GM12878 (cell line): ENCODE measurements at regions not wholly inside any gene's neighbourhood (a gene's known extent, or its start where the extent isn't known, plus 50 kb on each side); places are given as distances from the start of the nearest gene placed in this dataset.

Experiments used
- BHLHE40 ChIP-seq, 2 experiments: fragments of 450-650 bp in 1 of 2; IDR thresholded peaks; 2 replicates each; pipeline ENCODE4 v1.6.1; 2011 to 2017; ENCODE audit warnings: low read depth in 2 of 2, borderline replicate concordance in 1 of 2, improper control_type of control experiment in 1 of 2, low read length in 1 of 2, mild to moderate bottlenecking in 1 of 2
- CBX3 ChIP-seq: fragments of 200-600 bp; sonication (generic); IDR thresholded peaks from 2 replicates; pipeline ENCODE4 v1.6.1; 2016; ENCODE audit warnings: low read depth, borderline replicate concordance
- EZH2 ChIP-seq: IDR thresholded peaks from 2 replicates; pipeline ENCODE4 v1.6.1; 2012; ENCODE audit warnings: low read depth, mild to moderate bottlenecking, control low read depth, inconsistent platforms, low read length, borderline replicate concordance; ENCODE audit not compliant: control insufficient read depth
- KDM1A ChIP-seq: fragments of 200-600 bp; sonication (generic); IDR thresholded peaks from 2 replicates; pipeline ENCODE4 v1.6.1; 2016; ENCODE audit warnings: borderline replicate concordance
- MXI1 ChIP-seq: fragments of 150-350 bp; IDR thresholded peaks from 2 replicates; pipeline ENCODE4 v1.6.1; 2011; ENCODE audit warnings: low read depth, mild to moderate bottlenecking, inconsistent platforms, low read length, improper control_type of control experiment
- POLR2A ChIP-seq: IDR thresholded peaks from 2 replicates; pipeline ENCODE4 v1.6.1; 2011; ENCODE audit warnings: low read depth, mild to moderate bottlenecking, low read length
- RAD21 ChIP-seq: IDR thresholded peaks from 2 replicates; pipeline ENCODE4 v1.6.1; 2011; ENCODE audit warnings: mild to moderate bottlenecking, low read depth, low read length, moderate library complexity; ENCODE audit not compliant: insufficient read depth
- RAD51 ChIP-seq: fragments of 450-650 bp; IDR thresholded peaks from 2 replicates; pipeline ENCODE4 v1.6.1; 2016; ENCODE audit warnings: moderate library complexity, mild to moderate bottlenecking, inconsistent platforms
- SP1 ChIP-seq: IDR thresholded peaks from one replicate; pipeline ENCODE4 v1.6.1; 2011; ENCODE audit warnings: low read depth, low read length
- TAF1 ChIP-seq: IDR thresholded peaks from 2 replicates; pipeline ENCODE4 v1.6.1; 2011; ENCODE audit warnings: mild to moderate bottlenecking, low read depth, low read length, borderline replicate concordance
- YY1 ChIP-seq: IDR thresholded peaks from 2 replicates; pipeline ENCODE4 v1.6.1; 2011; ENCODE audit warnings: low read depth, mild to moderate bottlenecking, low read length
- TF ChIP-seq, protein P1 (sequence below): fragments of 450-650 bp; IDR thresholded peaks from 2 replicates; pipeline ENCODE4 v1.6.1; 2017; ENCODE audit warnings: mild to moderate bottlenecking, moderate library complexity
- TF ChIP-seq, protein P2 (sequence below), 3 experiments: IDR thresholded peaks in 2 of 3; conservative IDR thresholded peaks in 1 of 3; 2 replicates each; pipeline ENCODE4 v1.5.1; 2011; ENCODE audit warnings: low read depth in 3 of 3, low read length in 3 of 3, mild to moderate bottlenecking in 3 of 3, control low read depth in 2 of 3, moderate library complexity in 2 of 3, inconsistent platforms in 1 of 3, mixed read lengths in 1 of 3; ENCODE audit not compliant: control insufficient read depth in 2 of 3, insufficient read depth in 1 of 3; ENCODE audit errors: extremely low read depth in 1 of 3

DNA sequence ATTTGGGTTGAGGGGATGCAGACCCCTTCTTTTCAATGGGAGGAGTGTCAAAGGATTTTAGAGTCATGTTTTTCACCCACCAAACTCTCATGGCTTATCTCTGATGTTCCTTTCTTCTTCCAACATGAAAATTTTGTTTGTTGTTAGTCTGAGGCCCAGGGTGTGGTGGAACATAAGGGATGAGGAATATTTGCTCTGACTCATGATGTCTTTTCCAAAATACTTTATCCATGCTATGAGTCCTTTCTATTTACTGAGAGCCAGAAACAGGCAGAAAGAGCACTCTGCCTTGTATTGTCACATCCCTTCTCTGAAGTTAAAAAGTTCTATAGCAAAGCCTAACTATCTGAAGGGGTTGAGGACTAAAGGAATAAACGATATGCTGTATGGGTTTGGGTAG is 61.6 kb upstream of the GYPA start:
- TF ChIP-seq SP1 = no peak
- TF ChIP-seq, protein P1, sequence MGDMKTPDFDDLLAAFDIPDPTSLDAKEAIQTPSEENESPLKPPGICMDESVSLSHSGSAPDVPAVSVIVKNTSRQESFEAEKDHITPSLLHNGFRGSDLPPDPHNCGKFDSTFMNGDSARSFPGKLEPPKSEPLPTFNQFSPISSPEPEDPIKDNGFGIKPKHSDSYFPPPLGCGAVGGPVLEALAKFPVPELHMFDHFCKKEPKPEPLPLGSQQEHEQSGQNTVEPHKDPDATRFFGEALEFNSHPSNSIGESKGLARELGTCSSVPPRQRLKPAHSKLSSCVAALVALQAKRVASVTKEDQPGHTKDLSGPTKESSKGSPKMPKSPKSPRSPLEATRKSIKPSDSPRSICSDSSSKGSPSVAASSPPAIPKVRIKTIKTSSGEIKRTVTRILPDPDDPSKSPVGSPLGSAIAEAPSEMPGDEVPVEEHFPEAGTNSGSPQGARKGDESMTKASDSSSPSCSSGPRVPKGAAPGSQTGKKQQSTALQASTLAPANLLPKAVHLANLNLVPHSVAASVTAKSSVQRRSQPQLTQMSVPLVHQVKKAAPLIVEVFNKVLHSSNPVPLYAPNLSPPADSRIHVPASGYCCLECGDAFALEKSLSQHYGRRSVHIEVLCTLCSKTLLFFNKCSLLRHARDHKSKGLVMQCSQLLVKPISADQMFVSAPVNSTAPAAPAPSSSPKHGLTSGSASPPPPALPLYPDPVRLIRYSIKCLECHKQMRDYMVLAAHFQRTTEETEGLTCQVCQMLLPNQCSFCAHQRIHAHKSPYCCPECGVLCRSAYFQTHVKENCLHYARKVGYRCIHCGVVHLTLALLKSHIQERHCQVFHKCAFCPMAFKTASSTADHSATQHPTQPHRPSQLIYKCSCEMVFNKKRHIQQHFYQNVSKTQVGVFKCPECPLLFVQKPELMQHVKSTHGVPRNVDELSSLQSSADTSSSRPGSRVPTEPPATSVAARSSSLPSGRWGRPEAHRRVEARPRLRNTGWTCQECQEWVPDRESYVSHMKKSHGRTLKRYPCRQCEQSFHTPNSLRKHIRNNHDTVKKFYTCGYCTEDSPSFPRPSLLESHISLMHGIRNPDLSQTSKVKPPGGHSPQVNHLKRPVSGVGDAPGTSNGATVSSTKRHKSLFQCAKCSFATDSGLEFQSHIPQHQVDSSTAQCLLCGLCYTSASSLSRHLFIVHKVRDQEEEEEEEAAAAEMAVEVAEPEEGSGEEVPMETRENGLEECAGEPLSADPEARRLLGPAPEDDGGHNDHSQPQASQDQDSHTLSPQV = no peak
- TF ChIP-seq YY1 = no peak
- TF ChIP-seq RAD51 = no peak
- TF ChIP-seq CBX3 = no peak
- TF ChIP-seq RAD21 = no peak
- no peak for TF ChIP-seq MXI1
- TF ChIP-seq, protein P2, sequence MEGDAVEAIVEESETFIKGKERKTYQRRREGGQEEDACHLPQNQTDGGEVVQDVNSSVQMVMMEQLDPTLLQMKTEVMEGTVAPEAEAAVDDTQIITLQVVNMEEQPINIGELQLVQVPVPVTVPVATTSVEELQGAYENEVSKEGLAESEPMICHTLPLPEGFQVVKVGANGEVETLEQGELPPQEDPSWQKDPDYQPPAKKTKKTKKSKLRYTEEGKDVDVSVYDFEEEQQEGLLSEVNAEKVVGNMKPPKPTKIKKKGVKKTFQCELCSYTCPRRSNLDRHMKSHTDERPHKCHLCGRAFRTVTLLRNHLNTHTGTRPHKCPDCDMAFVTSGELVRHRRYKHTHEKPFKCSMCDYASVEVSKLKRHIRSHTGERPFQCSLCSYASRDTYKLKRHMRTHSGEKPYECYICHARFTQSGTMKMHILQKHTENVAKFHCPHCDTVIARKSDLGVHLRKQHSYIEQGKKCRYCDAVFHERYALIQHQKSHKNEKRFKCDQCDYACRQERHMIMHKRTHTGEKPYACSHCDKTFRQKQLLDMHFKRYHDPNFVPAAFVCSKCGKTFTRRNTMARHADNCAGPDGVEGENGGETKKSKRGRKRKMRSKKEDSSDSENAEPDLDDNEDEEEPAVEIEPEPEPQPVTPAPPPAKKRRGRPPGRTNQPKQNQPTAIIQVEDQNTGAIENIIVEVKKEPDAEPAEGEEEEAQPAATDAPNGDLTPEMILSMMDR (IDR thresholded peaks at IDR 0.05 in 2 of 3, conservative IDR thresholded peaks at IDR 0.05 in 1 of 3; ENCODE audit: control insufficient read depth in 2 of 3, extremely low read depth in 1 of 3, insufficient read depth in 1 of 3, low read depth in 3 of 3, low read length in 3 of 3) = no peak
- TF ChIP-seq TAF1 = no peak
- no peak for TF ChIP-seq BHLHE40 (IDR thresholded peaks at IDR 0.05; ENCODE audit: borderline replicate concordance in 1 of 2, low read depth in 2 of 2, low read length in 1 of 2)
- no peak for TF ChIP-seq KDM1A
- TF ChIP-seq EZH2 = no peak
- no peak for TF ChIP-seq POLR2A
